NCI-H460 (cell line): ENCODE measurements at regions not wholly inside any gene's neighbourhood (a gene's known extent, or its start where the extent isn't known, plus 50 kb on each side); places are given as distances from the start of the nearest gene placed in this dataset.

Experiments
- DNase-seq: peaks from one replicate; pipeline ENCODE4 v3.0.0-alpha.2; 2016; ENCODE audit warnings: low read depth; ENCODE audit errors: extremely low read depth

DNA sequence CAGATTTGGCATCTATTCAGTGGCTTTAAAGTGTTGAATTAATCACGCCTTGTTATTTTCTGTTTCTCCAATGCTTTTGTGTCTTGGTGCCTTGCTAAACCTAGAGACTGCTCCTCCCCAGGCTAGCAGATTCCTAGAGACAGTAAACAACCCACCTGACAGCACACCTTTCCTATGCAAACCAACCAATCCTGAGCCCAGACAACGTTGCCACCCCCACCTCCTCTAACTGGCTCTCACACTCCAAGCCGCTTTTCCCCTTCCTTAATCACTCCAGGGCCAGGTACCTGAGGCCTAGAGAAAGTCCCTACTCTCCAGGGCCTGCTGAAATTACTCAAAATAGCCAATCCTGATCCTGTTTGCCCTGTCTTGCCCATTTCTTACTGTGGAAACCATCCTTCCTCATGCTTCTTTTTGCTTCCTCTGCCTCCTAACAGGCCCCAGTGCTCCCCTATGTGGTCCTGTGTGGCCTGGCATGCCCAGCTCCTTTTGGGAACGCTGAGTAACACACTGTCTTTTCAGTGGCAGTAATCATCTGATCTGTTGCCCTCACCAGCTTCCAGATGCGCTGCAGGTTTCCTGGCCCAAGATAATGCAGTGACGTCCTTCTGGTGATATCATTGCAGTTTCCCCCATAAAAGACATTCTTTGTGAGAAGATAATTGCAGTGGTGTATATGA lies 53.4 kb downstream of the GAS1 start:
- no peak for DNase-seq

DNA sequence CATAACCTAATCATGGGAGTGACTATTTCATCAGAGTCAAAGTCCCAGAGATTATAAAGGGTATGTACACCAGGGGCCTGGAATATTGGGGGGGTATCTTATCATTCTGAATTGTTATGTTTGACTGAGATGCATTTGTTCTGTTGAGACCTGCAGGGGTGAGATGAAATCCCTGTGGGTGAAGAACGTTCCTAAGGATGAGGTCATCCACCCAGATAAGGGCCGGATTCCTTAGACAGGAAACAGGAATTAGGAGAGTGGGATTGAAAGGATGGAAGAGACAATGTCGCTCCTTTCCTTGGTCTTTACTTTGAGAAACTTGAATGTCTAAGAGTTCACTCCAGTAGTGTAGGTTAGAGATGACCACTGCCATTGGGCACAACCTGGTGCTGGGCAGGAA lies 54.7 kb downstream of the GAS1 start:
- DNase-seq, result no peak

DNA sequence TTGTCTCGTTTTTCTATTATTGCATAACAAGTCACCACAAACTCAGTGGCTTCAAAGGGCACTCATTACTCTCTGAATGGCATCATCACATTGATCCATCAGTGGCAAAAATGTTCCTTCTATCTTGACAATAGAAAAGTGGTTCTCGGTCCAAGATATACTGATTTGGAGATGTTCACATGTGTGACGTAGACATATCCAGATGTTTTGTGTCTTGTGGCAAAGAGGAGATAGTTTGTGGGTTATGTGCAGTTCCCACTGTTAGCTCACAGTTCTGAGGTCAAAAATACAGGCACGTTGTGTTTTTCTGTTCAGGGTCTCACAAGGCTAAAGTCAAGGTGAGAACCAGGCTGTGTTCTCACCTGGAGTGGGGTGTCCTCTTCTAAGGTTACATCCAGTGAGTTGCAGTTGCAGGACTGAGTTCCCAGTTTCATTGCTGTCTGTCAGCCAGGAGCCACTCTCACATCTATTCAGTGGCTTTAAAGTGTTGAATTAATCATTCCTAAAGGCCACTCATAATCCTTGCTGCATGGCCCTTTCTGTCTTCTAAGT lies 55.3 kb downstream of the GAS1 start:
- no peak for DNase-seq

DNA sequence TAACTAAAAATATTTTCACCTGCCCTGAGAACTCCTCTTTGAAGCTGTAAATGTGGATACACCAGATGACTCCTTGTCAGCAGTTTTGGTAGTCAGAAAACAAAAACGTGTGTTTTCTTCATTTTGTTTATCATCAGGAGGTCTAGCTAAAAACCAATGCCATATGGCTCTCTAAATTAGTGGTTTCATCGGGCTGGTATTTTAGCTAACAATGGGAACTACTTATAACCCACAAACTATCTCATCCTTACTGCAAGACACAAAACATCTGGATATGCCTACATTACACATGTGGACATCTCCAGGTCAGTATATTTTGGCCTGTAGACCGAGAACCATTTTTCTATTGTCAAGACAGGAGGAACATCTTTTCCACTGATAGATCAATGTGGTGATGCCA lies 56.2 kb downstream of the GAS1 start:
- no peak for DNase-seq

DNA sequence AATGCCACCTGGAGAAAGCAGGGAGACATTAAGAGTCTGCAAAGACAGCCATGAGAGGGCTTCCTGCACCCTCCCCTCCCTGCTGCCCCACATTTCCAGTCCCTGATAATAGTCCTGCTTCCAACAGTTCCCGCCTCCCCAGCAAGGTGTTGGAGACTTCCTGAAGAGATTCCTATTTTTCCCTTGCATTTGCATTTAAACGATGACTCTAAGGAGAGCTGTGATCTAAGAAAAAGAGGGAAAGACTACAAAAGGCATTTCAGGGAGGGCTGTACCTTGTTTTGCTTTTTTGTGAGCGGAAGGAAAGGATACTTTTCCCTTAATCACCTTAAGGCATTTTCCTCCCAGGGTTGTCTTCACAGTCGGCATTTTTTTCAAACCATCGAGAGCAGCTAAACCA lies 62.1 kb downstream of the GAS1 start:
- no peak for DNase-seq

DNA sequence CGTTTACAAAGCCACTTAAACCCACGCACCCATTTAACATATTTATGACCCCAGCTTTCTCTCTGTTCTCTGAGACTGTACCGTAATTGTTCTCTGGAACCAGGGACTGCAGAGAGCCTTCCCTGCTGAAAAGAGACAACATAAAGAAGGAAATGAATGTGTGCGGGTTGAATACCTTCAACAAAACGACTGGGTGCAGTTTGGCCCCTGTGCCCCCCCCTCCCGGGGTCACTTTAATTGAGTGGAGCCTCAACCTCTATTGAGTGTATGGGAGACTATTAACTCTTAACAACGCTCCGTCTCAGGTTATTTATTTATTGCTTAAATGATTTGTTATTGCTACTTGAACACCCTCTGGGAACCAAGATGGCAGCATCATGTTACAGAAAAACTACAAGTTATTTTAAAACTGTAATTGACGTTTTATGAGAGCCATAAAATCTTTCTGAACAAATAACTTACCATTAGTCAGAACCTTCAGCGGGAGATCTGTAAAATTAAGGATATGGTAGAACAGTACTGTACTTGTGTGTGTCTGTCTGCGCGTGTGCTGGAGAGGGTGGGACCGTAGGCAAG lies 70.6 kb downstream of the GAS1 start:
- DNase-seq, result no peak

DNA sequence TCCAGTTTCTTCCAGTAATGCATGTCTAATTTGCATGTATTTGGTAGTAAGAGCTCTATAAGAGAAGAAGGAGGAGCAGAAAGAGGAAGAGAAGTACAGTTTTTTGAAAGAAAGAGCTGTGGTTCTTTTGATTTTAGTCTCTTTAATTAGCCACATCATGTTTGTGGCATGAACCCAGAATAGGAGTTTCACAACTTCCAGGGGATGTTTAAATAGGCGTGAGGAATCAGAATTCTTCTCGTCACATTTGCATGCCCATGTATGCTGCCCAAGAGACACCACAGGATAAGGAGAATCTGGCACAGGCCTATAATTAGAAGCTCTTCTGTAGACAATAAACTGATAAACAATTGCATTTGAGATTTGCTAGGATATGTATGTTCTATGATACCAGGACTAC lies 78.7 kb downstream of the GAS1 start:
- no peak for DNase-seq

DNA sequence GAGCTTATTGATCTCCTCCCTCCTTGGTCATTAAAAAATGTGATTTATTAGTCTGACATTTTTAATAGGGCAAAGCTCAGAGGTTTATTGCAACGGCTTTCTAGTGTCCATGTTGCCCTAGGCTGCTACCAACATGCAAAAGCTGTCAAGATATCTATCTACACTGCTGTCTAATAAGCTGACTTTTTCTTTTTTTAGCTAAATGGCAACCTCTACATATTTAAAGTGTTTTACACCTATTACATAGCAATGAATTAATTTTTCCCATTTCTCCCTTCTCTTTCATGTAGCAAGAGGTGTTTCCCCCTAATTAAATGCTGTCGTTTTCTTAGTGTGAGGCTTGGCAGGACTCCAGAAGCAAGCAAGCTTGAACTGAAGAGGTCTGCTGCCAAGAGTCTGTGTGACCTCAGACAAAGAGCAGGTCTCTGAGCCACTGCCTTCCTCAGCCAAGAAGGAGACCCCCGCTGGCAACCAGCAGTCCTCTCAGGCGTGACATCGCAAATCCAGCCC lies 79.4 kb downstream of the GAS1 start:
- DNase-seq, result no peak

DNA sequence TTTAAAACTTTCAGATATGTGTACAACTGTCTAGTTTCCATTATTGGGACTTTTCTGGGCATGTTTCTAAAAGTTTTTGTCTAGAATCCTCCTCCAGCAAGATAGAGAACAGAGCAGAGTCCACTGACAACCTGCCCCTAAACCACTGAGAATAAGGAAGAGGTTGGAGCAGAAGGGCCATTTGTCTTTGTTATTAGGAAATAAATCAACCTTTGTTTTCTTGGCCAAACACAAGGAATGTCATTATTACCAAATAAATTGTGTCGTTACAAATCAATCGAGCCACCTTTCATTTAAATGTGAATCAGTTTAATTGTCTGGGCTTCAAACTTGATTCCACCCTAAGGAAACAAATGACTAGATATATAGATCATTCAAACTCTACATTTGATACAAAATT lies 81.4 kb downstream of the GAS1 start:
- no peak for DNase-seq

DNA sequence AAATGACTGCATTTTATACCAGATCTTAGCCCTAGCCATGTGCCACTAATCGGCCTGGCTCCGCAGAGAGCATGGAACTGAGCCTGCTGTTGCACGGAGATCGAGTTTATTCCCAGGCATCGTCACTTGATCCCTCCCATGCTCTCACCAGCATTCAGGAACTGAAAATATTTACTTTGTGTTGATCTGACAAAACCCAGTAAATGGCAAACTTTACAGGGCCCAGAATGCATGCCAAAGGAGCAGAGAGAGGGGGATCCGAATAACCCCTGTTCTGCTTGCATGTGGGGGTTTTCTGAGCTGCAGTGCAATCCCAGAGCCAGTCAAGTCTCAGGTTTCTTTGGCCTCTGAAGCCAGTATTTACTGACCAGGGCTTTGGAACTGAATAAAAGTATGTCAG lies 87.3 kb downstream of the GAS1 start:
- DNase-seq, result no peak

DNA sequence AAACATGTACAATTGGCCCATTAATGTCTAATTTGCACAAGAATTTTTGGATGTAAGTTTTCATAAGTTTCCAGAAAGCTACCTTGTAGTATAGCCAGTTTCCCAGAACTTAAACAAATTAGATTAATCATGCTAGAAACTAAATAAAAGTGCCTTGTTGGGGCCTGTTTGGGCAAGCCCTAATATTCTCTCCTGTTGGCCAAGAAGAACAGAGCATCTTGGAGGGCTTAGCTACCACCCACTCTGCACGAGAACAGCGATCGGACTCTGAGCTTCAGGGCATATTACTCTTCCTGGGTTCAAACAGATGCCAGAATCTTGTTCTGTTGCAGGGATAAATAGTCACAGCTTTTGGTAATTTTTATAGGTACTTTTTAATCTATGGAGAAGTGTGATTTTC lies 88.2 kb downstream of the GAS1 start:
- DNase-seq, result no peak

DNA sequence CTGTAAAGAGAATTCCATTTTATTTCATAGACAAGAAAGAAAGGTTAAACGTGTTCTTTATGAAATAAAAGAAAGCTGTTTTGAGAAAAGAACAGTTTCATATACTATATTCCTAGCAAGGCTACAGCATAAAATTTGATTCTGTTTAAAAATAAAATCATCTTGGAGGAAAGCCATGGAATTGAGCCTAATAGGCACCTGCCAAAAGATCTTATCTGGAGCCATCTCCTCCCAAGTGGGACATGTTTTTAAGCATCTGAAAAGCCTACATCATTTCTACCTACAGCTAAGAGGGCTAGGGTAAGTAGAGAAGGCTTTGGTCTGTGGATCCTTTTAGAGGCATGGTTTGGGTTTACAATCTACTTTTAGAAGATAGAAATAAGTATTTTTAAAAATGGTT lies 89.3 kb downstream of the GAS1 start:
- DNase-seq, result no peak

DNA sequence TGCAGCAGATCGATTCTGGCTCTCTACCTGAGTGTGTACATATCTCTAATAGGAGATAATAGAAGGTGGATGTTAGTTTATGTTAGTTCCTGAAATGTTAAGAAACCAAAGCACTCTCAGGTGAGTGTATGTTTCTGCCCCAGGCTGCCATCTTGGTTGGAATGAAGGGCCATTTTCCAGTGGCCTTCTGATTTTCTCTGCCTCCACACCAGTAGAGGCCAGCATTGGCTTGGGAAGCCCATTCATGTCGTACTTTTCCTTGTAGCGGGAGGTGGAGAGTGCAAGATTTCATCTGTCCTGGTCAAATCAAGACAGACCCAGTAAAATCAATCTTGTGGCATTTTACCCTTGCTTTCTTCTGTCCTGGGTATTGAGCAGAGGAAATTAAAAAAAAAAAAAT lies 91.0 kb downstream of the GAS1 start:
- DNase-seq, result no peak

DNA sequence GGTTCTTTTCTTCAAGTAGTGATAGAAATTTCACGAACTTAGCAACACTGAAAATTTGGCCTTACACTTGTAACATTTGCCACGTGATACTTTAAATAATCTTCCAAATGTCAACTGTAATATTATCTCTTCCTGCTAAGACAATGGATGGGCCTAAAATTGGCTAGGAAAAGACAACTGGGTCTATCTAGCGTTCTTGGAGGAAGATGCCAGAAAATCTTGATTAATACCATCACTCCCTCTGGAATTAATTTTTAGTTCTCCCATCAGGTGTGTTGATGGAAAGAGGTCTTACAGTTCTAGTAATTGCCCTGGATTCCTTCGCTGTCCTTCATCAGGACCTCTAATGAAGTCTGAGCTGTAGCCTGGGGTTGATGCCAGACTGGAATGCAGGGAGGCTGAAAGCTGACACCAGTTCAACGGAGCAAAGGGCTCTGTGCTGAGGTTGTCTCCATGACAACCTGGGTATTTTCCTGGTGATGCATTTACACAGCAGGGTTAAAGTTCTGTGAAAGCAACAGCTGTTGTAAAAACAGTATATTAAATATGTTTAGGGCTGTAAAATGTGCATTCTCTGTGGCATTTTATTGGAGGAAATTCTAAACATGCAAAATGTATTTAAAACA lies 92.3 kb downstream of the GAS1 start:
- DNase-seq, result no peak

DNA sequence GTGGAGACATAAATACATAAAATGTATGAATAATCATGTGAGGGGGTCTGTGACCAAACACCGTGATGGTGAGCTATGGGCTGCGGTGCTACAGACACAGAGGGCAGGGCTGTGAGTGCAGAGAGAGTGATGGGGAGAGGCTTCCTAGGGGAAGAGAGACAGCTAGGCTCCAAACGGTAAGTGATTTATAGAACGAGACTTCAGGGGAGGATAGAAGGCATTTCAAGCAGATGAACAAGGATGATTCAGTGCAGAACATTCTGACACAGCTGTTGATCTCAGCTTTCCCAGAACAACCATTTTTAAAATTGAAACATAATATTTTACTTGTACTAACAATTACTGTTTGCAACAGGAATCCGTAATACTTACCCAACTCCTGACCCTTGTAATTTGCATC lies 100.7 kb downstream of the GAS1 start:
- DNase-seq, result no peak

DNA sequence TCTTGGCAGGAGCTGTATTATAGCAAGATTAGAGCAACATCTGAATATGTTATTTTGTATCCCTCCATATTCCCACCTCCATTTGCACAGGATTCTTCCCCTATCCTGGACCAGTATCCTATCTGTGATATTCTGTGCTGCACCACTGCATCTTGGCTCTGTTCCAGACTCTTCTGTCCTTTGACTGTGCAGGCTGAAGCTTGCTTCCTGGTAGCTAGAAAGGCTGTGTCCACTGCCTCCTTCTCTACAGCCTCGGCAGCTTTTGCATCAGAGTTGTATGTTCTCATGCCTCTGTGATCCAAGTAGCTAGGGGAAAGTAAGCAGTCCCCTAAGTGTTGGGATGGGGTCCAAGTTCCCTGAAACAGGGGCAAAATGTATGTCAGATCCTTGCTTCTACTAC lies 104.1 kb downstream of the GAS1 start:
- DNase-seq, result no peak

DNA sequence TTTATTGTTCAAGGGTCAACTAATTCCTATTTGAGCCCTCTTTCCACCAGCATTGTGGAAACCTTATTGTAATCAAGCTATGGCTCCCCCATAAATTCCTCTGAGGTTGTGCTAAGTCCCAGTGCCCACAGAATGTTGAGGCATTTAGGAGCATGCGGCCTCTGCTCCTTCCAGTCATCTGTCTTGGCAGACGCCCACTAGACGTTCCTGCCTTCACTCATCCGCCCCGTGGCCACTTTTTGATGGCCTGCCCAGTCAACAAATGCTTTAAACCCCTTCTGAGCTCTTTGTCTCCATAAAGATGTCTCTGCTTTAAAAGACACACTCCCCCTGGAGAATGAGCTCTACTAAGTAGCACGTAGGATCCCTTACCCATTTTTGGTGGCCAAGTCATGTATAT lies 104.7 kb downstream of the GAS1 start:
- DNase-seq, result no peak

DNA sequence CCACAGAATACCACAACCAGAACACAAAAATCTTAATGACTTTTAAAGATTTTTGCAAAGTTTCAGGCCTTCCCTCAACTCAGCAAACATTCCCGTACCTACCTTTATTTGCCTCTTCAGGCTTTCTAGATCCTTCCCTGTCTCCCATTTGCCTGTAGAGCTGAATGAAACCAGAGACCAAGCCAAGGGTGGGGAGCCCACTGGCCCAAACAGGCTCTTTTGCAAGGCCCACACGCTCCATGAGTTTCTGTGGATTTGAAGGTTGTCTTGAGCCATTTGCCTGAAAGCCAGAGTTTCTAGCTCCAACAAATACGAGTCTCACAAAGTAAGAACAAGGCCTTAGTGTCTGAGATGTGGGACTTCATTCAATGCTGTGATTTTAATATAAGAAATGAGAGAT lies 107.8 kb downstream of the GAS1 start:
- DNase-seq, result no peak

DNA sequence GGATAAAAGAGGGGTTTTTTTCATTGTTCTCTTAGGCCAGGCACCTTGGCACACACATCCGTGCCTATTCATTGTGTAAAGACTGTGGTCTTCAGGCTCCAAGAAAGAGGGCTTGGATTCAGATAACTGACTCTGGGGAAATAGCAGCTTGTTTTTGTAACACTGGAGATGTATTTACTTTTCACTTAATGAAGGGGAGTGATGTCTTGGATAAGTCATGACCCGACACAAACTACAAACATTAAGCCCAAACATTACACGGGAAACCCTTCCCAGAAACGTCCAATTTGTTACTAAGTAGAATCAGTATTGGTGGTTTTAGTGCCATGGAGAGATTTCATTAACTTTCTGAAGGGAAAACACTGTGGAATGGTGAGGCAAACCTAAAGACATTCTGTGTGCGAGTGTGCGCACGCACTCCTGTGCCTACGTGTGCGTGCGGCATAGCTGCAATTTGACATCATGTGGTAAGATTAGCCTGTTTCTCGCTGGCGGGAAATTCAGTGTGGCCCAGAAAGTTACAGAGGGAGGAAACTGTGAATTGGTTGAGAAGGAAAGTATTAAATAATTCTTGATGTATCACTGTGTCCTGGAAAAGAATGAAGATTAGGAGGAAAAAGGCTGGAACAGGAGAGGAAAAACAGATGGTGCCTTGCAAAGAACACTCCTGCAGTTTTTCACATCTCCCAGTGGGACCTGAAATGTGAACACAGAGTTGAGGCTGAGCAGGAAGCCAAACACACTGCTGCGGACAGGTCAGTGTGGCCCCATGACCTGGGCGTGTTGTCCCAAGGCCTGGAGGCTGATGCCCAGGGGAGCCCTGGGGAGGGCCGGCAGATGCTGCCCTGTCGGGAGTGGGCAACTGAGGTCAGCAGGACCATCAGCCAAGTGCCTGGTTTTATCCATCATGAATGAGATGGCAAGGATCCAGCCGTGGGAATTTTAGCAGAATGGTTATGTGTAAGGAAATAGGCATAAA lies 108.5 kb downstream of the GAS1 start:
- DNase-seq, result no peak

DNA sequence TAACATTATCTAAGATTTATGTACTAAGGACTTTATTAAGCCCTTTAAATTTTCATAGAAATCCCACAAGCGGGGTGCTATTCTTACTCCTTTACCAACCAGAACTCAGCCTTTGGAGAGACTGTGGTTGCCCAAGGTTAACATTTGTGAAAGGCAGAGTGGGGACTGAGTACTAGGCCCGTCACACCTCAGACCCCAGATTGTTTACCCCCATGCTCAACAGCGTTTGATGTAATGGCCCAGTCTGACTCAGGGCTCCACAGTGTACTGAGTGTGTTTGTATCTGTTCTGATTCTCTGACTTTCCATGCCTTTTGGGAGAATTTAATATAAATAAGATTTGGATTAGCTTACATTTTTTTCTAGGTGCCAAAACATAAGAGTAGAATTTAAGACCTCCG lies 110.0 kb downstream of the GAS1 start:
- no peak for DNase-seq

DNA sequence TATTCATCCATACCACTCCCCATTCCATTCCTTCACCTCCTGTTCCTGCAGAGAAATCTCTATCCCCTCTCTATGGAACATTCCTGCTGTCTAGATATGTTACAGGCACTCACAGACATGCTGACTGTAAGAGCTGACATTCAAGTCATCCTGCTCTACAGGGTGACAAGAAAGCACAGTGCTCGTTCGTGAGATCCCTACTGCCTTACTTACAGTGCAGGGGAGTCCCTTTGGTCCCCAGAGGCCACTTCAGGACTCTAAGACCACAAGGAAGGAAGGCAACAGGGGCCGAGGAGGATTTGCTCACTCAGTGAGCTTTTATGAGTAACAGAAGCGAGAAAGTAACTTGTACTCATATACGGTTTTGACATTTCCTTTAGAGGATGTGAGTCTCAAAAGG lies 110.5 kb downstream of the GAS1 start:
- DNase-seq, result no peak
